ENCODE measurements at regions not wholly inside any gene's neighbourhood (a gene's known extent, or its start where the extent isn't known, plus 50 kb on each side); places are given as distances from the start of the nearest gene placed in this dataset.

DNA sequence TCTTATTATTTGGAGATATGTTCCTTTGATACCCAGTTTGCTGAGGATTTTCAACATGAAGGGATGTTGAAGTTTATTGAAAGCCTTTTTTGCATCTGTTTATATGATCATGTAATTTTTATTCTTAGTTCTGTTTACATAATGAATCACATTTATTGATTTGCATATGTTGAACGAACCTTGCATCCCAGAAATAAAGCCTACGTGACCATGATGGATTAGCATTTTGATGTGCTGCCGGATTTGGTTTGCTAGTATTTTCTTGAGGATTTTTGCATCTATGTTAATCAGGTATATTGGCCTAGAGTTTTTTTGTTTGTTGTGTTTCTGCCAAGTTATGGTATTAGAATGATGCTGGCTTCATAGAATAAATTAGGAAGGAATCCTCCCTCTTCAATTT lies 161.4 kb upstream of the ITGA1 start:
- no peak for TF ChIP-seq EZH2 (IDR thresholded peaks at IDR 0.05)
- TF ChIP-seq POLR2AphosphoS5 (IDR thresholded peaks at IDR 0.05; ENCODE audit: borderline replicate concordance, low read depth, low read length) = no peak
- no peak for TF ChIP-seq FOXP2 (optimal IDR thresholded peaks at IDR 0.05; ENCODE audit: control extremely low read depth, extremely low read length, insufficient read depth)

Data from SK-N-MC (cell line).